Inflammatory macrophage treated with lipopolysaccharide for 1 hour (primary cell): ENCODE measurements at regions not wholly inside any gene's neighbourhood (a gene's known extent, or its start where the extent isn't known, plus 50 kb on each side); places are given as distances from the start of the nearest gene placed in this dataset.
"Not testable (repeated sequence)": the region's sequence is repeated elsewhere in the genome, so short reads cannot be mapped to it uniquely, and the experiment has no call there.

Experiments used
- DNase-seq, 2 donors: peaks; one replicate each; pipeline ENCODE4 v3.0.0-alpha.2; 2020 to 2022

- DNase-seq, result not testable (repeated sequence)
Measured at GRCh38 chr12:131401907-131402633, 308.8 kb upstream of the SFSWAP start.

GRCh38 chr12:131402781-131403396, 308.0 kb upstream of the SFSWAP start:
- no peak for DNase-seq

GRCh38 chr12:131403676-131404075, 307.2 kb upstream of the SFSWAP start:
- no peak for DNase-seq

GRCh38 chr12:131404705-131405104, 306.2 kb upstream of the SFSWAP start:
- DNase-seq, result no peak

- no peak for DNase-seq
Measured at GRCh38 chr12:131407221-131408035, 303.5 kb upstream of the SFSWAP start.

- DNase-seq, result no peak
Measured at GRCh38 chr12:131408036-131408365, 302.9 kb upstream of the SFSWAP start.

- no peak for DNase-seq
Measured at GRCh38 chr12:131408484-131408883, 302.4 kb upstream of the SFSWAP start.

- DNase-seq, result peak; percentile 5 to 8
Measured at GRCh38 chr12:131409211-131409610, 301.7 kb upstream of the SFSWAP start.

GRCh38 chr12:131411827-131412226, 299.1 kb upstream of the SFSWAP start:
- DNase-seq, result not testable (repeated sequence)

GRCh38 chr12:131413006-131413405, 297.9 kb upstream of the SFSWAP start:
- DNase-seq, result no peak

GRCh38 chr12:131413471-131413870, 297.4 kb upstream of the SFSWAP start:
- no peak for DNase-seq

- DNase-seq, result not testable (repeated sequence)
Measured at GRCh38 chr12:131414155-131414922, 296.6 kb upstream of the SFSWAP start.

GRCh38 chr12:131415781-131416180, 295.1 kb upstream of the SFSWAP start:
- DNase-seq, result no peak

GRCh38 chr12:131418121-131418520, 292.8 kb upstream of the SFSWAP start:
- DNase-seq, result no peak

GRCh38 chr12:131418884-131419283, 292.0 kb upstream of the SFSWAP start:
- DNase-seq, result no peak

GRCh38 chr12:131420867-131421447, 289.9 kb upstream of the SFSWAP start:
- DNase-seq, result no peak

- no peak for DNase-seq
Measured at GRCh38 chr12:131421509-131422186, 289.2 kb upstream of the SFSWAP start.

GRCh38 chr12:131422187-131422520, 288.7 kb upstream of the SFSWAP start:
- DNase-seq, result no peak

GRCh38 chr12:131422744-131423143, 288.1 kb upstream of the SFSWAP start:
- no peak for DNase-seq

- DNase-seq, result no peak
Measured at GRCh38 chr12:131424270-131424669, 286.6 kb upstream of the SFSWAP start.

- no peak for DNase-seq
Measured at GRCh38 chr12:131425112-131426075, 285.5 kb upstream of the SFSWAP start.
